Peyer's patch (tissue), 4 donors: ENCODE measurements at regions not wholly inside any gene's neighbourhood (a gene's known extent, or its start where the extent isn't known, plus 50 kb on each side); places are given as distances from the start of the nearest gene placed in this dataset.

ENCODE experiments used
- POLR2A ChIP-seq, 2 donors: fragments of 450-650 bp; IDR thresholded peaks; one replicate each; pipeline ENCODE4 v1.5.1; 2017; ENCODE audit warnings: antibody characterized with exemption in 2 of 2, mild to moderate bottlenecking in 2 of 2, moderate library complexity in 2 of 2
- TF ChIP-seq, protein P1 (sequence below), 6 experiments: fragments of 450-650 bp in 4 of 6; fragments of 200-600 bp in 2 of 6; sonication (generic) in 1 of 6; IDR thresholded peaks; one replicate each; pipeline ENCODE4 v1.5.1; 2017 to 2019; ENCODE audit warnings: antibody characterized with exemption in 6 of 6, mild to moderate bottlenecking in 3 of 6, moderate library complexity in 1 of 6

GRCh38 chr20:39094391-39094790 lies 132.2 kb downstream of the DHX35 start:
- TF ChIP-seq, protein P1, sequence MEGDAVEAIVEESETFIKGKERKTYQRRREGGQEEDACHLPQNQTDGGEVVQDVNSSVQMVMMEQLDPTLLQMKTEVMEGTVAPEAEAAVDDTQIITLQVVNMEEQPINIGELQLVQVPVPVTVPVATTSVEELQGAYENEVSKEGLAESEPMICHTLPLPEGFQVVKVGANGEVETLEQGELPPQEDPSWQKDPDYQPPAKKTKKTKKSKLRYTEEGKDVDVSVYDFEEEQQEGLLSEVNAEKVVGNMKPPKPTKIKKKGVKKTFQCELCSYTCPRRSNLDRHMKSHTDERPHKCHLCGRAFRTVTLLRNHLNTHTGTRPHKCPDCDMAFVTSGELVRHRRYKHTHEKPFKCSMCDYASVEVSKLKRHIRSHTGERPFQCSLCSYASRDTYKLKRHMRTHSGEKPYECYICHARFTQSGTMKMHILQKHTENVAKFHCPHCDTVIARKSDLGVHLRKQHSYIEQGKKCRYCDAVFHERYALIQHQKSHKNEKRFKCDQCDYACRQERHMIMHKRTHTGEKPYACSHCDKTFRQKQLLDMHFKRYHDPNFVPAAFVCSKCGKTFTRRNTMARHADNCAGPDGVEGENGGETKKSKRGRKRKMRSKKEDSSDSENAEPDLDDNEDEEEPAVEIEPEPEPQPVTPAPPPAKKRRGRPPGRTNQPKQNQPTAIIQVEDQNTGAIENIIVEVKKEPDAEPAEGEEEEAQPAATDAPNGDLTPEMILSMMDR (IDR thresholded peaks at IDR 0.05) = no peak
- no peak for TF ChIP-seq POLR2A (IDR thresholded peaks at IDR 0.05)
